H1 (cell line): ENCODE measurements at regions not wholly inside any gene's neighbourhood (a gene's known extent, or its start where the extent isn't known, plus 50 kb on each side); places are given as distances from the start of the nearest gene placed in this dataset.

Source experiments
- CTCF ChIA-PET: fragments of 300-600 bp; sonication (Branson Sonifier 250); formaldehyde crosslinking; loops from one replicate; lab custom pipeline; 2021; ENCODE audit not compliant: partially characterized antibody; lab: Charles Lee
- POLR2A ChIA-PET: fragments of 300-600 bp; sonication (Branson Sonifier 250); formaldehyde crosslinking; loops from one replicate; lab custom pipeline; 2021; ENCODE audit warnings: inconsistent platforms; ENCODE audit not compliant: partially characterized antibody; lab: Charles Lee
- DNase-seq, 2 experiments: peaks; one replicate each; pipeline versions ENCODE4 v3.0.0 to v3.0.0-alpha.2; 2010 to 2022; ENCODE audit warnings: low spot score in 2 of 2, low read depth in 1 of 2, mixed read lengths in 1 of 2
- FAIRE-seq: peaks from 2 replicates; lab custom pipeline; 2011; peaks lifted over from hg19 to GRCh38; lab: Jason Lieb, UNC
- H2AFZ ChIP-seq: 2 replicates; pipeline ENCODE4 v1.8.1; 2012; ENCODE audit warnings: low read length, inconsistent platforms
- H2AK5ac ChIP-seq: 2 replicates; pipeline ENCODE4 v1.6.1; 2013; ENCODE audit warnings: low read depth, low read length
- H2BK120ac ChIP-seq: replicated peaks from 2 replicates; pipeline ENCODE3; 2013; ENCODE audit warnings: low read depth, low read length, inconsistent platforms
- H2BK12ac ChIP-seq: 2 replicates; pipeline ENCODE4 v1.6.1; 2013; ENCODE audit warnings: low read depth, low read length
- H2BK15ac ChIP-seq: 2 replicates; pipeline ENCODE4 v1.6.1; 2013; ENCODE audit warnings: low read length
- H2BK20ac ChIP-seq: 2 replicates; pipeline ENCODE4 v1.6.1; 2013; ENCODE audit warnings: low read length
- H2BK5ac ChIP-seq: 2 replicates; pipeline ENCODE4 v1.6.1; 2013; ENCODE audit warnings: low read depth, low read length
- H3K14ac ChIP-seq: 2 replicates; pipeline ENCODE4 v1.6.1; 2013; ENCODE audit warnings: inconsistent platforms; ENCODE audit not compliant: insufficient read length
- H3K18ac ChIP-seq: 2 replicates; pipeline ENCODE4 v1.6.1; 2013; ENCODE audit warnings: low read length; ENCODE audit errors: extremely low read depth
- H3K23ac ChIP-seq: 2 replicates; pipeline ENCODE4 v1.6.1; 2013; ENCODE audit warnings: inconsistent platforms; ENCODE audit not compliant: insufficient read length
- H3K23me2 ChIP-seq: 2 replicates; pipeline ENCODE4 v1.6.1; 2013; ENCODE audit warnings: low read depth, low read length
- H3K27ac ChIP-seq: 2 replicates; pipeline ENCODE4 v1.6.1; 2011; ENCODE audit warnings: low read depth, low read length, inconsistent platforms
- H3K27me3 ChIP-seq, 4 experiments: replicated peaks in 1 of 4; 1 replicate in 1 of 4; 2 replicates in 3 of 4; pipeline versions ENCODE4 v1.6.1 to v1.8.1; 2011 to 2013; ENCODE audit warnings: low read length in 3 of 4, mild to moderate bottlenecking in 3 of 4, inconsistent platforms in 2 of 4, mixed read lengths in 2 of 4, moderate library complexity in 1 of 4; ENCODE audit not compliant: control insufficient read depth in 3 of 4, insufficient read depth in 3 of 4; ENCODE audit errors: extremely low read depth in 1 of 4
- H3K36me3 ChIP-seq, 4 experiments: 2 replicates each; pipeline versions ENCODE4 v1.6.1 to v1.8.1; 2011 to 2013; ENCODE audit warnings: mild to moderate bottlenecking in 4 of 4, low read length in 3 of 4, moderate library complexity in 2 of 4, control low read depth in 1 of 4, inconsistent platforms in 1 of 4; ENCODE audit not compliant: insufficient read depth in 4 of 4, control insufficient read depth in 2 of 4
- H3K4ac ChIP-seq: replicated peaks from 2 replicates; pipeline ENCODE3; 2013; ENCODE audit warnings: low read length, low read depth, mixed read lengths, inconsistent platforms; ENCODE audit not compliant: insufficient read length
- H3K4me1 ChIP-seq, 4 experiments: replicated peaks in 1 of 4; 1 replicate in 1 of 4; 2 replicates in 3 of 4; pipeline versions ENCODE4 v1.6.1 to v1.8.1; 2011 to 2013; ENCODE audit warnings: low read length in 3 of 4, inconsistent platforms in 2 of 4, mixed read lengths in 1 of 4; ENCODE audit not compliant: insufficient read depth in 4 of 4, control insufficient read depth in 3 of 4
- H3K4me2 ChIP-seq, 2 experiments: 2 replicates each; pipeline versions ENCODE4 v1.6.1 to v1.8.1; 2011 to 2013; ENCODE audit warnings: low read depth in 2 of 2, low read length in 2 of 2, control low read depth in 1 of 2, inconsistent platforms in 1 of 2, mild to moderate bottlenecking in 1 of 2; ENCODE audit not compliant: insufficient read depth in 1 of 2
- H3K4me3 ChIP-seq, 4 experiments: fragments of 200-600, 300-600 bp in 1 of 4; sonication (generic), shearing (Covaris generic), sonication (Bioruptor Twin) in 1 of 4; 2 replicates each; pipeline versions ENCODE4 v1.5.1 to v1.8.1; 2011 to 2016; ENCODE audit warnings: low read length in 4 of 4, low read depth in 3 of 4, control low read depth in 2 of 4, inconsistent platforms in 2 of 4, mild to moderate bottlenecking in 2 of 4, mixed read lengths in 1 of 4, moderate library complexity in 1 of 4; ENCODE audit not compliant: insufficient read depth in 2 of 4; ENCODE audit errors: extremely low read depth in 1 of 4
- H3K56ac ChIP-seq: replicated peaks from 2 replicates; pipeline ENCODE3; 2013; ENCODE audit warnings: low read depth, mild to moderate bottlenecking, mixed read lengths, low read length, inconsistent platforms; ENCODE audit not compliant: insufficient read length
- H3K79me1 ChIP-seq: 2 replicates; pipeline ENCODE4 v1.6.1; 2013; ENCODE audit warnings: low read depth, low read length, control low read depth
- H3K79me2 ChIP-seq, 2 experiments: 2 replicates each; pipeline versions ENCODE4 v1.6.1 to v1.8.1; 2012 to 2013; ENCODE audit warnings: low read length in 2 of 2, mild to moderate bottlenecking in 2 of 2, inconsistent platforms in 1 of 2; ENCODE audit not compliant: insufficient read depth in 2 of 2, control insufficient read depth in 1 of 2
- H3K9ac ChIP-seq, 4 experiments: replicated peaks in 1 of 4; 1 replicate in 1 of 4; 2 replicates in 3 of 4; pipeline versions ENCODE4 v1.6.1 to v1.8.1; 2011 to 2013; ENCODE audit warnings: low read depth in 3 of 4, low read length in 3 of 4, control low read depth in 2 of 4, mild to moderate bottlenecking in 2 of 4, moderate library complexity in 2 of 4, inconsistent platforms in 1 of 4; ENCODE audit errors: extremely low read depth in 1 of 4
- H3K9me3 ChIP-seq, 2 experiments: 2 replicates each; pipeline versions ENCODE4 v1.6.1 to v1.8.1; 2012 to 2013; ENCODE audit warnings: mild to moderate bottlenecking in 2 of 2, moderate library complexity in 2 of 2, control low read depth in 1 of 2, inconsistent platforms in 1 of 2, low read depth in 1 of 2, low read length in 1 of 2, mixed read lengths in 1 of 2; ENCODE audit not compliant: insufficient read depth in 2 of 2
- H4K20me1 ChIP-seq, 2 experiments: replicated peaks in 1 of 2; 2 replicates each; pipeline versions ENCODE3 to v1.8.1; 2011 to 2013; ENCODE audit warnings: inconsistent platforms in 2 of 2, low read length in 2 of 2, mild to moderate bottlenecking in 1 of 2; ENCODE audit not compliant: insufficient read depth in 2 of 2, control insufficient read depth in 1 of 2
- H4K5ac ChIP-seq: 2 replicates; pipeline ENCODE4 v1.6.1; 2013; ENCODE audit warnings: low read length, low read depth, mixed read lengths, inconsistent platforms; ENCODE audit not compliant: insufficient read length
- H4K8ac ChIP-seq: 2 replicates; pipeline ENCODE4 v1.8.0; 2013; ENCODE audit warnings: mild to moderate bottlenecking, moderate library complexity, low read length, inconsistent platforms; ENCODE audit not compliant: insufficient read depth; ENCODE audit errors: extremely low read depth
- H4K91ac ChIP-seq: replicated peaks from 2 replicates; pipeline ENCODE3; 2013; ENCODE audit warnings: low read length, mixed read lengths, inconsistent platforms; ENCODE audit not compliant: insufficient read length
- BCL11A ChIP-seq, 2 experiments: IDR thresholded peaks; one replicate each; pipeline ENCODE4 v1.6.1; 2011; ENCODE audit warnings: low read depth in 2 of 2, low read length in 2 of 2, mild to moderate bottlenecking in 2 of 2
- CBX5 ChIP-seq: fragments of 300-800, 300-1000 bp; sonication (generic); IDR thresholded peaks from 2 replicates; pipeline ENCODE4 v1.7.1; 2016; ENCODE audit warnings: antibody characterized with exemption, low read length, low read depth
- EGR1 ChIP-seq: IDR thresholded peaks from 2 replicates; pipeline ENCODE4 v1.6.1; 2011; ENCODE audit warnings: low read depth, low read length, borderline replicate concordance
- FOSL1 ChIP-seq: IDR thresholded peaks from 2 replicates; pipeline ENCODE4 v1.6.1; 2011; ENCODE audit warnings: mild to moderate bottlenecking, low read depth, low read length, moderate library complexity; ENCODE audit not compliant: insufficient read depth
- KDM5A ChIP-seq: fragments of 200-600 bp; IDR thresholded peaks from 2 replicates; pipeline ENCODE4 v1.7.1; 2012; ENCODE audit warnings: mild to moderate bottlenecking, low read length, inconsistent platforms, mixed read lengths
- POLR2A ChIP-seq, 2 experiments: IDR thresholded peaks; 1 replicate in 1 of 2; 2 replicates in 1 of 2; pipeline ENCODE4 v1.6.1; 2011; ENCODE audit warnings: low read depth in 2 of 2, low read length in 2 of 2, mild to moderate bottlenecking in 2 of 2; ENCODE audit errors: control extremely low read depth in 1 of 2
- RBBP5 ChIP-seq: IDR thresholded peaks from 2 replicates; pipeline ENCODE4 v1.7.1; 2012; ENCODE audit warnings: low read depth, mild to moderate bottlenecking, inconsistent platforms, low read length, moderate library complexity, borderline replicate concordance
- RNF2 ChIP-seq: fragments of 200-900, 300-1000 bp; sonication (generic); IDR thresholded peaks from 2 replicates; pipeline ENCODE4 v1.7.1; 2016; ENCODE audit warnings: borderline replicate concordance, low read depth, mild to moderate bottlenecking, antibody characterized with exemption, low read length; ENCODE audit not compliant: poor library complexity, severe bottlenecking; ENCODE audit errors: missing control alignments
- SRF ChIP-seq: IDR thresholded peaks from 2 replicates; pipeline ENCODE4 v1.6.1; 2011; ENCODE audit warnings: mild to moderate bottlenecking, low read depth, low read length, moderate library complexity
- TF ChIP-seq, protein P1 (sequence below), 3 experiments: IDR thresholded peaks; 1 replicate in 2 of 3; 2 replicates in 1 of 3; pipeline versions ENCODE4 v1.5.1 to v1.6.1; 2011; ENCODE audit warnings: low read length in 3 of 3, mild to moderate bottlenecking in 3 of 3, inconsistent platforms in 2 of 3, low read depth in 1 of 3, moderate library complexity in 1 of 3; ENCODE audit not compliant: insufficient read depth in 1 of 3; ENCODE audit errors: control extremely low read depth in 1 of 3

DNA sequence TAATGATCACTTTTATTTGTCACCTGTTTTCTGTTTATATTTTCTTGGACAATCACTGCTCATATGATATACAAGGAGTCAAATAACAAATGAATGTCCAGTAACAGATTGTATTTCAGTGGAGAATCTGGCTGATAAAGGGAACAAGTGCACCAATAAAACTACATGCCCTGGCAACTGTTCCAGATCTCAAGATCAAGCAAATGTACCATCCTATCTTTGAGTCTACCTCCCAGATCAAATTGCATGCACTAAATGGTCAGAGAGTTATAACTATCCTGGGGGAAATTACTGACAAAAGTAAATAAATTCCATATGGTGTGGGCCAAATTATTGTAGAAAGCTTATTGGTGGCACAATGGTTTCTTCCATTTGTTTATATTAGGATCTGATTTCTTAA lies 452.8 kb downstream of the MBD2 start:
- H4K5ac ChIP-seq, result no peak overlapping the region
- no peak overlapping the region for H2AFZ ChIP-seq
- FAIRE-seq (no peak), DNase-seq (no peak)
- H3K4me3 ChIP-seq, result no peak overlapping the region
- H3K4ac ChIP-seq, result no peak overlapping the region
- POLR2A ChIA-PET, result no interaction called here
- H3K27me3 ChIP-seq, result no peaks in the 10 kb centered on the region
- no peak overlapping the region for H2BK15ac ChIP-seq
- H3K56ac ChIP-seq, result no peak overlapping the region
- TF ChIP-seq POLR2A (IDR thresholded peaks at IDR 0.05; ENCODE audit: control extremely low read depth in 1 of 2, low read depth in 2 of 2, low read length in 2 of 2), result no peak
- TF ChIP-seq SRF, result no peak
- TF ChIP-seq FOSL1, result no peak
- TF ChIP-seq EGR1, result no peak
- no peak for TF ChIP-seq RNF2
- TF ChIP-seq, protein P1, sequence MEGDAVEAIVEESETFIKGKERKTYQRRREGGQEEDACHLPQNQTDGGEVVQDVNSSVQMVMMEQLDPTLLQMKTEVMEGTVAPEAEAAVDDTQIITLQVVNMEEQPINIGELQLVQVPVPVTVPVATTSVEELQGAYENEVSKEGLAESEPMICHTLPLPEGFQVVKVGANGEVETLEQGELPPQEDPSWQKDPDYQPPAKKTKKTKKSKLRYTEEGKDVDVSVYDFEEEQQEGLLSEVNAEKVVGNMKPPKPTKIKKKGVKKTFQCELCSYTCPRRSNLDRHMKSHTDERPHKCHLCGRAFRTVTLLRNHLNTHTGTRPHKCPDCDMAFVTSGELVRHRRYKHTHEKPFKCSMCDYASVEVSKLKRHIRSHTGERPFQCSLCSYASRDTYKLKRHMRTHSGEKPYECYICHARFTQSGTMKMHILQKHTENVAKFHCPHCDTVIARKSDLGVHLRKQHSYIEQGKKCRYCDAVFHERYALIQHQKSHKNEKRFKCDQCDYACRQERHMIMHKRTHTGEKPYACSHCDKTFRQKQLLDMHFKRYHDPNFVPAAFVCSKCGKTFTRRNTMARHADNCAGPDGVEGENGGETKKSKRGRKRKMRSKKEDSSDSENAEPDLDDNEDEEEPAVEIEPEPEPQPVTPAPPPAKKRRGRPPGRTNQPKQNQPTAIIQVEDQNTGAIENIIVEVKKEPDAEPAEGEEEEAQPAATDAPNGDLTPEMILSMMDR (IDR thresholded peaks at IDR 0.05; ENCODE audit: control extremely low read depth in 1 of 3, insufficient read depth in 1 of 3, low read depth in 1 of 3, low read length in 3 of 3), result no peak
- no peak for TF ChIP-seq KDM5A
- no peak for TF ChIP-seq CBX5
- no peak for TF ChIP-seq RBBP5
- TF ChIP-seq BCL11A (IDR thresholded peaks at IDR 0.05; ENCODE audit: low read depth in 2 of 2, low read length in 2 of 2), result no peak
- TF ChIP-seq, all 59 proteins: peak for 0
- H3K18ac ChIP-seq, result no peak overlapping the region
- no peak overlapping the region for H3K14ac ChIP-seq
- no peak overlapping the region for H2BK120ac ChIP-seq
- no peaks in the 10 kb centered on the region for H3K79me1 ChIP-seq
- no peak overlapping the region for H2BK5ac ChIP-seq
- H3K9me3 ChIP-seq, result no peaks in the 10 kb centered on the region; a peak in 1 of 4 replicates
- no peak overlapping the region for H3K4me2 ChIP-seq
- H3K4me1 ChIP-seq, result no peaks in the 10 kb centered on the region
- no peak overlapping the region for H2AK5ac ChIP-seq
- H4K91ac ChIP-seq, result no peak overlapping the region
- H3K27ac ChIP-seq, result no peak overlapping the region
- H4K20me1 ChIP-seq, result no peaks in the 10 kb centered on the region
- H3K23ac ChIP-seq, result no peak overlapping the region
- H3K36me3 ChIP-seq, result no peaks in the 10 kb centered on the region
- H2BK20ac ChIP-seq, result no peak overlapping the region
- no peak overlapping the region for H3K9ac ChIP-seq
- no peak overlapping the region for H2BK12ac ChIP-seq
- CTCF ChIA-PET, result no interaction called here
- H3K79me2 ChIP-seq, result no peaks in the 10 kb centered on the region
- H3K23me2 ChIP-seq, result no peaks in the 10 kb centered on the region
- no peak overlapping the region for H4K8ac ChIP-seq
